IPS-20b (cell line): ENCODE measurements at regions not wholly inside any gene's neighbourhood (a gene's known extent, or its start where the extent isn't known, plus 50 kb on each side); places are given as distances from the start of the nearest gene placed in this dataset.

Experiments
- H3K27ac ChIP-seq: one replicate; pipeline ENCODE4 v1.5.1; 2013; ENCODE audit warnings: low read length
- H3K27me3 ChIP-seq: 2 replicates; pipeline ENCODE4 v1.6.1; 2013; ENCODE audit warnings: mild to moderate bottlenecking, low read length, inconsistent platforms; ENCODE audit not compliant: insufficient read depth
- H3K36me3 ChIP-seq: 2 replicates; pipeline ENCODE4 v1.6.1; 2013; ENCODE audit warnings: low read depth, mild to moderate bottlenecking, inconsistent platforms, low read length, moderate library complexity; ENCODE audit not compliant: insufficient read depth
- H3K4me1 ChIP-seq: 2 replicates; pipeline ENCODE4 v1.6.1; 2013; ENCODE audit warnings: mild to moderate bottlenecking, control low read depth, inconsistent platforms, low read length, moderate library complexity; ENCODE audit not compliant: insufficient read depth
- H3K4me3 ChIP-seq: 2 replicates; pipeline ENCODE4 v1.5.1; 2013; ENCODE audit warnings: mild to moderate bottlenecking, low read length, inconsistent platforms
- H3K9ac ChIP-seq: 2 replicates; pipeline ENCODE4 v1.6.1; 2013; ENCODE audit warnings: low read depth, mild to moderate bottlenecking, inconsistent platforms, low read length, moderate library complexity
- H3K9me3 ChIP-seq: 2 replicates; pipeline ENCODE4 v1.6.1; 2013; ENCODE audit warnings: mild to moderate bottlenecking, low read depth, low read length, inconsistent platforms; ENCODE audit not compliant: insufficient read depth

DNA sequence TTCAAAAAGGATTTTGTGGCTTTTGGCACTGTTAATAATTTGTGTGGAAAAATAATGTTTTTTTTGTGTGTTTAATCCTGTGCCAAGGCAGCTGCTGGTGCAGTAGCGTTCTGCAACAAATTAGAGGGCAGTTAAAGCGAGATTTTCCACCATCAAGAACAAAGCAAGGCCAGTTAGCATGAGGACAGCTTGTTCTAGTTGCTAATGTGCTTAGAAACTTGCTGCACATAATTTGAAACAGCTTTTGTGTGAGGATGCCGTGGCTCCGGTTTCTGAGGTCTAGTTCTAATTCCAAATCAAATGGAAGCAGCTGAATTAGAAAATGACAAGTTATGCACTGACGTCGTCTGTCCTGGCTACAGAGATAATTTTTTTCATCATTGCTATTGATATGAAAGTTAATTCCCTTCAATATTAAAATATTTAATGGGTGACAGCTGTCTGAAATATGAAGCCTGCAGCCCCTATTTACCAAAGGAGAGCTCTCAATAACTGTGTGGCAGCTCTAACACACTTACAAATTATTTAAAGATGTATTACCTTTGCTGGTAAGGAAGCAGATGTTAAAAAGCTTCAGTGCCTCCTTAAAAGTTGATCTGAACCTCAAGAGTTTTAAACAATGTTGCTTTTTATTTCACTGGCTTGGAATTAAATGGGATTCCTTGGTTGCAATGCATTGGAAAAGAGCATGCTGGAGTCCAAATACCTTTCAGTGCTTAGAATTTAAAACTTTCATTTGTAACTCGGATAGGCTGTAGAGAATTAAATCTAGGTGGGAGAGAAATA is 128.6 kb downstream of the SPATA31D1 start:
- Histone ChIP-seq H3K27ac (no peak overlapping the region), H3K4me1 (peaks cover 21% of the 10 kb centered on the region)

DNA sequence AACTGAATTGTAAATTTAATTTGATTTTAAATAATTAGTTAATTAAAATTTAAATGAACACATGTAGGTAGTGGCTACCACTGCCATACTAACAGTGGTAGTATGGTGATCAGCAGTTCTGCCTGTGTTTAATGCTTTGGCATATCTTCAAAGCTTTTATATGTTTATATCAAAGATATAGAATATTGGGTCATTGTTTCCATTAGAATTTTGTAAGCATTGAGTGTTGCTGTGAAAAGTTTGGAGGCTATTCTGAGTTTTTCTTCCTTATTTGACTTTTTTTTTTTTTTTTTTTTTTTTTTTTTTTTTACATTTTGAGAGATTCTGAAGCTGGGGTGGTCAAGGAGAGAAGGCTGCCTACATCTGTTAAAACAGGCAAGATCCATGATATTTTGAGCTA is 134.2 kb downstream of the SPATA31D1 start:
- no peak overlapping the region for H3K9ac ChIP-seq
- peaks cover under 1% of the 10 kb centered on the region; the same call in 1 of the 2 replicates for H3K4me1 ChIP-seq
- H3K36me3 ChIP-seq, result no peaks in the 10 kb centered on the region
- H3K4me3 ChIP-seq, result no peak overlapping the region
- no peaks in the 10 kb centered on the region for H3K9me3 ChIP-seq
- H3K27ac ChIP-seq, result no peak overlapping the region
- H3K27me3 ChIP-seq, result no peaks in the 10 kb centered on the region

More for the DNA sequence above, 128.6 kb downstream of the SPATA31D1 start:
- Histone ChIP-seq H3K27me3 (no peaks in the 10 kb centered on the region), H3K36me3 (no peaks in the 10 kb centered on the region), H3K4me3 (no peak overlapping the region), H3K9me3 (no peaks in the 10 kb centered on the region), H3K9ac (no peak overlapping the region)

GRCh38 chr9:82124090-82124489 is 135.5 kb downstream of the SPATA31D1 start:
- H3K36me3 ChIP-seq, result no peaks in the 10 kb centered on the region
- no peaks in the 10 kb centered on the region for H3K27me3 ChIP-seq
- no peaks in the 10 kb centered on the region for H3K4me1 ChIP-seq
- H3K27ac ChIP-seq, result no peak overlapping the region
- no peak overlapping the region for H3K9ac ChIP-seq
- H3K4me3 ChIP-seq, result no peak overlapping the region
- no peaks in the 10 kb centered on the region for H3K9me3 ChIP-seq

- no peak overlapping the region for H3K27ac ChIP-seq
- H3K9me3 ChIP-seq, result no peaks in the 10 kb centered on the region
- no peaks in the 10 kb centered on the region for H3K4me1 ChIP-seq
- no peak overlapping the region for H3K9ac ChIP-seq
- H3K27me3 ChIP-seq, result no peaks in the 10 kb centered on the region
- H3K4me3 ChIP-seq, result no peak overlapping the region
- no peaks in the 10 kb centered on the region for H3K36me3 ChIP-seq
These were observed 137.7 kb downstream of the SPATA31D1 start for GRCh38 chr9:82126256-82126655.

GRCh38 chr9:82127465-82127864 is 138.9 kb downstream of the SPATA31D1 start:
- Histone ChIP-seq H3K27me3 (no peaks in the 10 kb centered on the region), H3K27ac (no peak overlapping the region), H3K4me1 (no peaks in the 10 kb centered on the region), H3K9me3 (no peaks in the 10 kb centered on the region), H3K9ac (no peak overlapping the region), H3K36me3 (no peaks in the 10 kb centered on the region), H3K4me3 (no peak overlapping the region)

GRCh38 chr9:82128011-82128696 is 139.6 kb downstream of the SPATA31D1 start:
- Histone ChIP-seq H3K36me3 (no peaks in the 10 kb centered on the region), H3K4me3 (no peak overlapping the region), H3K9ac (no peak overlapping the region), H3K27ac (no peak overlapping the region), H3K27me3 (no peaks in the 10 kb centered on the region), H3K9me3 (no peaks in the 10 kb centered on the region), H3K4me1 (no peaks in the 10 kb centered on the region)

DNA sequence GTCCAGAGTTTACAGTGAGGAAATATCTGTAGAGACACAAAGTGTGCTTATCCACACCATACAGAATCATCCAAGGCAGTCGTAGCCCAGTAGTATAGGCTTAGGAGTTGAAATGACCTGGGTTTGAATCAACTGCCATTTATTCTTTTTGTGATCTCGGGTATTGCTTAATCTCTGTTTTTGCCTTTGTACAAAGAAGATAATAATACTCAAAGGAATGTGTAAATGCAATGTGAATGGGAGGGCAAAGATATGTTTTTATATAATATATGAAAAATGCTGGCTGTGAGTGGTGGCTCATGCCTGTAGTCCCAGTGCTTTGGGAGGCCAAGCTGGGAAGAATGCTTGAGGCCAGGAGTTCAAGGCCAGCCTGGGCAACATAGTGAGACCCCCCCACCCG is 141.1 kb downstream of the SPATA31D1 start:
- H3K4me3 ChIP-seq, result no peak overlapping the region
- no peak overlapping the region for H3K9ac ChIP-seq
- no peaks in the 10 kb centered on the region for H3K4me1 ChIP-seq
- no peak overlapping the region for H3K27ac ChIP-seq
- H3K36me3 ChIP-seq, result no peaks in the 10 kb centered on the region
- no peaks in the 10 kb centered on the region for H3K27me3 ChIP-seq
- no peaks in the 10 kb centered on the region for H3K9me3 ChIP-seq

DNA sequence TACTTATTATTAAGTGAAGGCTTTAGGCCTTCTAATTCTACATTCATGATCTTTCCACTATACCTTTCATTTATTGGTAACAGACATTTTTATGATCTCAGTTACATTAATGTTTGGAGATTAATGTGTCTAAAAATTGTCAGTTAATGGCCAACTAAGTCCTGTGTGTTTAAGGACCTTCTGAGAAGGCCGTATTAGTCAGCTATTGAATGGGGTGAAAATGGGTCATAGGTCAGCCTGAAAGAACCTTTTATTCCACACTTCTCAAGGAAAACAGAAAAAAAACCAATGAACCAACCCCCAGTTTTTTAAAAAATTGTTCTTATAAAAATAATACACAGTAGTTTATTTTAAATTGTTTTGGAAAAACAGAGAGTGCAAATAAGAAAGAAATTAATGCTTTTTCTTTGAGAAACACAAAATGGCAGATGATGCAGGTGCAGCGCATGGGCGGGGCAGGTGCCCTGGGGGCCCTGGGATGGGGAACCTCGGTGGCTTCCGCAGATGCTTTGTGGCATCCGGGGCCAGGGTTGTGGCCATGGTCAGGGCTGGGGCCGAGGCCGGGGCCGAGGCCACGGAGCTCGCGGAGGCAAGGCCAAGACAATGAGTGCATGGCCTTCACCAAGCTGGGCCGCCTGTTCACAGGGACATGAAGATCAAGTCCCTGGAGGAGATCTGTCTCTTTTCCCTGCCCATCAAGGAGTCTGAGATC is 141.9 kb downstream of the SPATA31D1 start:
- Histone ChIP-seq H3K27ac (no peak overlapping the region), H3K4me1 (no peaks in the 10 kb centered on the region), H3K9me3 (no peaks in the 10 kb centered on the region), H3K27me3 (no peaks in the 10 kb centered on the region), H3K36me3 (no peaks in the 10 kb centered on the region), H3K4me3 (no peak overlapping the region), H3K9ac (no peak overlapping the region)

DNA sequence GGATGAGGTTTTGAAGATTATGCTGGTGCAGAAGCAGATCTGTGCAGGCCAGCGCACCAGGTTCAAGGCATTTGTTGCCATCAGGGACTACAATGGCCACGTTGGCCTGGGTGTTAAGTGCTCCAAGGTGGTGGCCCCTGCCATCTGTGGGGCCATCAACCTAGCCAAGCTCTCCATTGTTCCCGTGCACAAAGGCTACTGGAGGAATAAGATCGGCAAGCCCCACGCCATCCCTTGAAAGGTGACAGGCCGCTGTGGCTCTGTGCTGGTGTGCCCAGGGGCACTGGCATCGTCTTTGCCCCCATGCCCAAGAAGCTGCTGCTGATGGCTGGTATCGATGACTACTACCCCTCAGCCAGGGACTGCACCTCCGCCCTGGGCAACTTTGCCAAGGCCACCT is 142.5 kb downstream of the SPATA31D1 start:
- no peak overlapping the region for H3K27ac ChIP-seq
- no peaks in the 10 kb centered on the region for H3K9me3 ChIP-seq
- H3K27me3 ChIP-seq, result no peaks in the 10 kb centered on the region
- H3K4me1 ChIP-seq, result no peaks in the 10 kb centered on the region
- no peaks in the 10 kb centered on the region for H3K36me3 ChIP-seq
- H3K9ac ChIP-seq, result no peak overlapping the region
- H3K4me3 ChIP-seq, result no peak overlapping the region

GRCh38 chr9:82132024-82132423 is 143.5 kb downstream of the SPATA31D1 start:
- Histone ChIP-seq H3K27me3 (no peaks in the 10 kb centered on the region), H3K9me3 (no peaks in the 10 kb centered on the region), H3K4me1 (no peaks in the 10 kb centered on the region), H3K27ac (no peak overlapping the region), H3K9ac (no peak overlapping the region), H3K36me3 (no peaks in the 10 kb centered on the region), H3K4me3 (no peak overlapping the region)

GRCh38 chr9:82134010-82134409 is 145.4 kb downstream of the SPATA31D1 start:
- Histone ChIP-seq H3K9me3 (no peaks in the 10 kb centered on the region), H3K27ac (no peak overlapping the region), H3K9ac (no peak overlapping the region), H3K36me3 (no peaks in the 10 kb centered on the region), H3K4me3 (no peak overlapping the region), H3K27me3 (no peaks in the 10 kb centered on the region), H3K4me1 (no peaks in the 10 kb centered on the region)

DNA sequence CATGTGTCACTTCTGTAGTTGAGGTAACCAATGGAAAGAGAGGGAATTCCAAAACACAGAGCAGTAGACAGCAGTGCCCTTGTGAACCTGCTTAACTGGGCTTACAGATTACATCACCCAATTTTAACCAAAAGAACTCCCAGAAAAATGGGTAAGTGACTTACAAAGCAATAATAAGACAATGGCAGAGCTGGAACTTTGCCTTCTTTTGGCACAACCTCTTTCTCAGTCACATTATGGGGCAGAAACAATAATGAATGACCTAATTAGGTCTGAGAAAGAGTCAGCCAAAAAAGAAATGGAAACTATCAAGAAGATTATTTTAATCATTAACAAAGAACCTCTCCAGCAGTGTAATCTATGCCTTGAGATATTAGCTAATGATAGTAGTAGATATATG is 146.5 kb downstream of the SPATA31D1 start:
- no peak overlapping the region for H3K9ac ChIP-seq
- H3K9me3 ChIP-seq, result no peaks in the 10 kb centered on the region
- no peaks in the 10 kb centered on the region for H3K4me1 ChIP-seq
- no peak overlapping the region for H3K27ac ChIP-seq
- H3K36me3 ChIP-seq, result no peaks in the 10 kb centered on the region
- H3K4me3 ChIP-seq, result no peak overlapping the region
- no peaks in the 10 kb centered on the region for H3K27me3 ChIP-seq
